Neural progenitor cell (in vitro differentiated cells): ENCODE measurements at regions not wholly inside any gene's neighbourhood (a gene's known extent, or its start where the extent isn't known, plus 50 kb on each side); places are given as distances from the start of the nearest gene placed in this dataset.

ENCODE experiments used
- EZH2 ChIP-seq: fragments of 200-600 bp; sonication (generic); IDR thresholded peaks from 2 replicates; pipeline ENCODE4 v1.6.1; 2017; ENCODE audit warnings: antibody characterized with exemption, mild to moderate bottlenecking, moderate library complexity
- EZH2phosphoT487 ChIP-seq: fragments of 200-600 bp; sonication (generic); IDR thresholded peaks from 2 replicates; pipeline ENCODE4 v1.6.1; 2017; ENCODE audit warnings: antibody characterized with exemption
- TF ChIP-seq, protein P1 (sequence below): fragments of 200-600 bp; sonication (generic); IDR thresholded peaks from 2 replicates; pipeline ENCODE4 v1.5.1; 2017; ENCODE audit warnings: antibody characterized with exemption, mild to moderate bottlenecking

- TF ChIP-seq, protein P1, sequence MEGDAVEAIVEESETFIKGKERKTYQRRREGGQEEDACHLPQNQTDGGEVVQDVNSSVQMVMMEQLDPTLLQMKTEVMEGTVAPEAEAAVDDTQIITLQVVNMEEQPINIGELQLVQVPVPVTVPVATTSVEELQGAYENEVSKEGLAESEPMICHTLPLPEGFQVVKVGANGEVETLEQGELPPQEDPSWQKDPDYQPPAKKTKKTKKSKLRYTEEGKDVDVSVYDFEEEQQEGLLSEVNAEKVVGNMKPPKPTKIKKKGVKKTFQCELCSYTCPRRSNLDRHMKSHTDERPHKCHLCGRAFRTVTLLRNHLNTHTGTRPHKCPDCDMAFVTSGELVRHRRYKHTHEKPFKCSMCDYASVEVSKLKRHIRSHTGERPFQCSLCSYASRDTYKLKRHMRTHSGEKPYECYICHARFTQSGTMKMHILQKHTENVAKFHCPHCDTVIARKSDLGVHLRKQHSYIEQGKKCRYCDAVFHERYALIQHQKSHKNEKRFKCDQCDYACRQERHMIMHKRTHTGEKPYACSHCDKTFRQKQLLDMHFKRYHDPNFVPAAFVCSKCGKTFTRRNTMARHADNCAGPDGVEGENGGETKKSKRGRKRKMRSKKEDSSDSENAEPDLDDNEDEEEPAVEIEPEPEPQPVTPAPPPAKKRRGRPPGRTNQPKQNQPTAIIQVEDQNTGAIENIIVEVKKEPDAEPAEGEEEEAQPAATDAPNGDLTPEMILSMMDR = no peak
- no peak for TF ChIP-seq EZH2
- TF ChIP-seq EZH2phosphoT487 = no peak
These were observed 58.3 kb upstream of the IFFO2 start for GRCh38 chr1:19014765-19015164.
